Iris pigment epithelial cell (primary cell): ENCODE measurements at regions not wholly inside any gene's neighbourhood (a gene's known extent, or its start where the extent isn't known, plus 50 kb on each side); places are given as distances from the start of the nearest gene placed in this dataset.
A peak's percentile ranks its signal among the peaks of the same experiment; 100 is the strongest.
"Not testable (repeated sequence)": the region's sequence is repeated elsewhere in the genome, so short reads cannot be mapped to it uniquely, and the experiment has no call there.

Experiments used
- DNase-seq: peaks from one replicate; pipeline ENCODE4 v3.0.0-alpha.2; 2011; ENCODE audit warnings: low read depth

DNA sequence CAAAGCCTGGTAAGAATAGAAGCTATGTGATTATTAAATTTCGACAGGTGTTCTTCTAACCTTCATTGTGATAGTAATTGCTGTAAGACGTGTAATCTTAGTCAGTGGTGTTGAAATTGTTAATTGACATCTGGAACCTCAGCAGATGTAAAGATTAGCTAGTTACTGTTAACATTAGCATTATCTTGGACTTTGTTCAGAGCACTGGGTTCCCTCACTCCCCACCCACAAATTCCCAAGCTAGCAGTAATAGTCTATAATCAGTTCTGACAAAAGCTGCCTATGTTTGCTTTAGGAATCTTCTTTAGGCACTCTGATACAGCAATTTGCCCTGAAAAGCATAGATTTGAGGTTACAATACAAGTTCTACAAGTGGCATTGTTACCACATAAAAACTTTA is 233.7 kb downstream of the EN1 start:
- DNase-seq, result no peak

GRCh38 chr2:118611691-118612090 is 235.8 kb downstream of the EN1 start:
- no peak for DNase-seq

DNA sequence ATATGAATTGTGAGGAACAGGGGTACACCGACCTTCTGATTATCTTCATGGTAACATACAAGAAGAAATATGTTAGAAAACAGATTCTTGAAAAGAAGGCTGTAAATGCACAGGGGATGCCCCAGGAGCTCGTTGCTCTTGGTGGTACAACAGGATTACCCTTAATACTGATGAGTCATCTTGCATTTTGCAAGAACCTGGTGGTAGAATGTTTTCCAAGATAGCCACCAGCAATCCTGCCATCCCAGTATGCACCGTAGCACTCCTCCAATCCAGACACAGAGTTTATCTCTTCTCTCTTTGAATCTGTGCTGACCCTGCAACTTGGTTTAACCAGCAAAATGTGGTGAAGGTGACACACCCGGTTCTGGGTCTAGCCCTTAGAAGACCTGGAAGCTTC is 238.3 kb downstream of the EN1 start:
- peak; percentile 14 for DNase-seq

DNA sequence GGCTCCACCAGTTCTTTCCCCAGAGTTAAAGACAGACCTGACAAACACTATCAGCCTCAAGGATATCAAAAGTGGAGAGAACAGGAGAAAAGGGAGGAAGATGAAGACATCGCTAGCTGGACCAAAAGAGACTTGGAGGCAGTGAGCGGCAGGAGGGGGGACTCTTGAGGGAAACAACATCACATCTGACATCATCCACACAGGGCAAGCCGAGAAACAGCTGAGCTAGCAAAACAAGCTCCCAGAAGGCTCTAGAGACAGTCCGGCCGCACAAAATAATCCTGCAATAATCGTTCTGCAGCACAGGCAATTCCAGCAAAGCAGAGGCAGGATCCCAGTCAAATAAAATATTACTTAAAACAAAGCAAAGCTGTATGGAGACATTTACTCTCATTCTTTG is 239.8 kb downstream of the EN1 start:
- DNase-seq, result no peak

DNA sequence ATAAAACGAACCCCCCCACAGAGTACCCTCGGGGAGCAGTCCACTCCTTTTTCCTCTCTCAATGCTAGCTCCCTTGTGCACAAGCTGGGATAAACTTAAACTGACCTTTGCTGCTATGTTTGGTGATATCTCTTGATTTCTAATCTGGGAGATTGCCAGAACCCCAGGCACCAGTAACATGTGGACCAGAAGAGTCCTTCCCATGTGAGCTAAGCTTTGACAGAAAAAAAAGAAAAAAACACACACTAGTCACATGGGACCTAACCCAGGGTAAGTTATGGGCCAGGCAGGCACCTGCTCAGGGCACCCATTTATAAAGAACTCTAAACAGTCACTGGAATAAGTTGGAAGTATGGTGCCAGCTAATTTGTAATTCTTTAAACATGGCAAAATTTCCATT is 242.6 kb downstream of the EN1 start:
- DNase-seq, result no peak

DNA sequence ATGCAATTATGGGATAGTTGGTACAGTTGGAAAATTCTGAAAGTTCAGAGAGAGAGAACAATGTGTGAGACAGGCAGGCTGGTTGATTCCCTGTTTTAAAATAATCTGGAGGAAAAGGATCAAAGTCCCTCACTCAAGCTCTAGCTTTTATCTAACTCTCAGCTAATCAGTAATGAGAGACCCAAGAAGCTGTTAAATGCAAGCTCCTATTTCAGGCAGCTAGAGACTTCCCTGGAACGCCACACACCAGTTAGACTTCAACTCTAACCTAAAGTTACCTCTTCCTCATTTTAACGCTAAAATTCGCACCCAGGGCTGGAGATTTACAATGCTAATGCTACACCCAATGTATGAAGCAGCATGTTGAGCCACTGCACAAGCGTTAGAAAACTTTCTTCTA is 243.1 kb downstream of the EN1 start:
- DNase-seq, result no peak

DNA sequence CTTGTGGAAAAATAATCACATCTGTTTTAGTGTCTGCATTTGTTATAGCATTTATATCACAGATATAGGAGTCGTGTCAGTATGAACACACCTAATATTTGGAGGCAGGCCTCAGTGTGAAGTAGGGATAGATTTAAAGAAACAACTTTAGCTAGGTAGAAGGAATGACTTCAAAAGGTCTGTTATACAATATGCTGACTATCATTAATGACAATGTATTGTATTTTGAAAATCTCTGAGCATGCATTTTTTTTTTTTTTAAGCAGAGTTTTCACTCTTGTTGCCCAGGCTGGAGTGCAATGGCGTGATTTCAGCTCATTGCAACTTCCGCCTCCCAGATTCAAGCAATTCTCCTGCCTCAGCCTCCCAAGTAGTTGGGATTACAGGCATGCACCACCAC is 248.3 kb downstream of the EN1 start:
- no peak for DNase-seq

DNA sequence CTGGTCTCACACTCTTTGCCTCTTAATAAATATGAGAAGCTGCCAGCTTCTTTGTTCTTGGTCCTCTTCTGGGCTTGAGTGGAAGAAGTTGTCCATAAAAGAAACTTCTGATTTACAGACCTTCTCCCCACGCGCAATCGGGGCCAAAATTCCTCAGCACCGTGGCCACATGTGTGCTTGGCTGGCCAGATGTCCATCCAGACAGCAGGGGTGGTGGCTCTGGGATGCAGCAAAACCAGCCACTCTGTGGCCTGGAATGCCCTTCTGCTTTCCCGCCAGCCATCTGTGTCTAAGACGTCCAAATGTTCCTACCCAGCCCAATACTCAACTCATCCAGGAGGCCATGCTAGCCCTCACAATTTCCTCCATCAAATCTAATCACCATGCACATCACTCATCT is 250.8 kb downstream of the EN1 start:
- DNase-seq, result no peak

DNA sequence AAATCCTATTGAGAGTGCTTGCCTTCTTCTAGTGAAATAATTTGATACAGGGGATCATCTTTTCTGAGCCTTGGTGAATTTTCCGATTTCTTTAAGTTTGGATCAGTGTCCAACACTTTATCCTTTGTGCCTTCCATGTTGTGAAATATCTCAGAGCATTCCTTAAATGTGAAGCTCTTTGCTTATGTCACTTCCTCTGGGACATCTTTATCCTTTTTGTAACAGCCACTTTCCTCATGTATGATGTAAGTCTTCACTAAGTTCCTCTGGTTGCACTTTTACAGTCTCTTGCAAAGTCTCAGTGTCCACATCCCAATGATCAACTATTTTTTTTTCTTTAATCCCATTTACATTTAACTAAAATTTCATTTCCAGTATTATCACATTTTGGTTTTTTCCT is 254.2 kb downstream of the EN1 start:
- no peak for DNase-seq

- DNase-seq, result no peak
These were observed 256.2 kb downstream of the EN1 start for GRCh38 chr2:118591223-118591622.

DNA sequence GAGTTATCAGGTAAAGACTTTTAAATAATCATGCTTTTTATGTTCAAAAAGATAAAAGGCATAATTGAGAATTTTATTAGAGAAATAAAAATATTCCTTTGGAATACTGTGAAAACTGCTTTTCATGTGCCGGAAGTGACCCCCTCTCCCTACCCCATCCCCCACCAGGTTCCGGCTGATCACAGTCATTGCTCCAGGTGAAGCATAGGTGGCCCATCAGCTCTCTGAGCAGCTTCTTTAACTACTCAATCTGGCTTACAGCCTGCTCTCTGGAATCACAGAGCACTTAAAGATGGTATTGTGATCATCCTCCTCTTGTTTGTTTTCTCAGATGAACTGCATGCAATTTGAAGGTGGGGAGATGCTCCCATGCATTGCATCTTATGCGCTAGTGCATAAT is 257.7 kb downstream of the EN1 start:
- DNase-seq, result no peak

DNA sequence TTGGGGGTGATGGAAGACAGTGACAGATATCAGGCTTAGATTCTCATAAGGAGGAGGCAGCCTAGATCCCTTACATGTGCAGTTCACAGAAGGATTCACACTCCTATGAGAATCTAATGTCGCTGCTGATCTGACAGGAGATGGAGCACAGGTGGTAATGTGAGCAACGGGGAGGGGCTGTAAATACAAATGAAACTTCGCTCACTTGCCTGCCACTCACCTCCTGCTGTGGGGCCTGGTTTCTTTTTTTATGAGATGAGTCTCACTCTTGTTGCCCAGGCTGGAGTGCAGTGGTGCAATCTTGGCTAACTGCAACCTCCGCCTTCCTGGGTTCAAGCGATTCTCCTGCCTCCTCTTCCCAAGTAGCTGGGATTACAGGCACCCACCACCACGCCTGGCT is 258.6 kb downstream of the EN1 start:
- no peak for DNase-seq

GRCh38 chr2:118586312-118586711 is 261.1 kb downstream of the EN1 start:
- no peak for DNase-seq

DNA sequence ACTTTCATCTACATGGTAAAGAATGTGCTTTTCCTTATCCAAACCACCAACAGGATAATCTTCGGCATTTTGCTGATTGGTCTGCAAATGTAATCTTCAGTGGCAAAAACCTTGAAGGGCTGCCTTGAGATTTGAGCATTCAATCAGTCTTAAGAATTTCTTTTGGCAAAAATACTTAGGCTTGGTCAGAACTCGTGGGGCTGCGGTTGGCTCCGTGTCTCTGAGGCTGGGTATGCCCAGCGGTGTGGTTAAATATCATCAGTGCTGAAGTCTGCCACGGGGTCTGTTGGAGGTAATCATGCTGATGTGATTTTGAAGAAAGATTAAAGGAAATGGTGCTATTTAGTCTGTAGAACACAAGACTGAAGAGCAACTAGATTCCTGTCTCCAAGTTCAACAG is 262.6 kb downstream of the EN1 start:
- no peak for DNase-seq

DNA sequence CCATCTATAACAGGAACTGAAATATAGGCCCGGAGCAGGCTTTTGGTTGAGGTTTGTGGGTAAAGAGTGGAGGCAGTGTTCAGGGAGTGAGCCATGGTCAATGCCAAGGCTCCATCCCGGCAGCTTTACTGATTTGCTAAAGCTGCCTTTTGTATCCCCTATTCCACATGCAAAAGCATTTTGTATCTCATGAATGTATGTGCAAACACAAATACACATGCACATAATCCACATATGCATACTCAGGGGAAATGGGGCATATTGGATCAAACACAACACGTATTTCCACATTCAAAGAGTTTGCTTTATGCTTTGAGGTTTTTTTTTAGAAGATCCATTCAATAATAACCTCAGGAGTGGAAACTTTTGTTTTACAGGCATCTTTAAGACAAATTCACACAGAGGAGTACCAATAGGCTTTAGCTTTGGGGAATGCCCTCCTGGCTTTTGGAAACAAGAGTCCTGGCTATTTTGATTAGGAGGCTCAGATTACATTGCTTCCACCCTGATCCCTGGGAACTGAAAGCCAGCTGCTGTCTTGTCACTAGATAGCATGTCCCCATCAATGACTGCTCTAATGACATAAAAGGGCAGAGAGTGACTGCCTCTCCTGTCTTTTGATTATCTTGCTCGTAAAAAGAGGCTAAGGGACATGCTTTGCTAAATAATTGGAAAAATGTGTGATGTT is 263.2 kb downstream of the EN1 start:
- DNase-seq, result no peak

DNA sequence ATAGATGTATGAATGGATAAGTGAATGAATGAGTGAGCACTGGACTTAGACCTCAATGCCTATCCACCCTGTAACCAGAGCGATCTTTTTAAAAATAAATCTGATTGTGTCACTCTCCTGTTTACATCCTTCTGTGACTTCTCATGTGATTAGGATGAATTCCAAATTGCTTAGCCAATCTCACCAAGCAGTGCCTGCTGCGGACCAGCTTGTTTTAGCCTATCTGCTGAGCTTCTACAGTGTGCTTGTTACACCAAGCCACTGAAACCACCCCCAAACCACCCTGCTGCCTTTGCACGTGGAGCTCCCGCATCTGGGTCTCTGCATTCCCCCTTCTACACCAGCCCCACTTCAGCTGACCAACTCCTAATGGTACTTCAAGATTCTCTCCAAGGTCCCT is 265.4 kb downstream of the EN1 start:
- no peak for DNase-seq

DNA sequence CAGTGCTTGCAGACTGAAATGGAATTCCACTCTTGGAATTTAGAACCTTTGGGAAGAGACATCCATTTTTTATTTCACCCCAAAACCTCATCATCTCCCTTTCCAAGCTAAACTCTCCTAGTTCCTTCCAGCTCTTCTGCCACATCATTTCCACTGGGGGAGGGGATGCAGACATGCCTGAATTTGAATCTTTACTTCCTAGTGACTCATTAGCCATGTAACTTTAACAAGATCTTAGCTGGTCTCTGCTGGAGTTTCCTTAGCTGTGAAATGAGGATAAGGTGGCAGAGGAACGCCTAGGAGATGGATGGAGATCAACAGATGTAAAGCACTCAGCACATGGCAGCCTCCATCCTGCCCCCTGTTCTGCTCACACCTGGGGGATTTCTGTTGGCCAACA is 266.8 kb downstream of the EN1 start:
- DNase-seq, result peak; percentile 4

GRCh38 chr2:118580107-118580506 is 267.3 kb downstream of the EN1 start:
- DNase-seq, result no peak

DNA sequence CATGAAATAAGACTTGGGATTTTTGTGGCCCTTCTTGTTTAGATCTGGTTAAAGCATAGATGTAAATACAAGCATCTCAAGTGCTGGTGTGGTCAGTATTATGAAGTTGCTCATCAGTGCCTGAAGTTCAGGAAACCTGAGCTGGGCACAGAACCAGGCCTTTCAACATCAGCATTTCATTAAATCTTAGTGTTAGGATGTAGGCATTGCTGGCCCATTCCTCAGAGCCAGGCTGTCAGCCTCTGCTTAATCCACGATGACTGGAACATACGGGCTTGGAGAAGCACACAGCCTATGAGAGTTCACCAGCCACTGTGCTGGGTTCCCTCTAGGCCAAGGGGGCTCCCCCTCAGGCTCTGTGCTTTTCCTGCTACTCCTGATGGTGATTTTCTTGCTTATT is 270.2 kb downstream of the EN1 start:
- DNase-seq, result peak; percentile 2

DNA sequence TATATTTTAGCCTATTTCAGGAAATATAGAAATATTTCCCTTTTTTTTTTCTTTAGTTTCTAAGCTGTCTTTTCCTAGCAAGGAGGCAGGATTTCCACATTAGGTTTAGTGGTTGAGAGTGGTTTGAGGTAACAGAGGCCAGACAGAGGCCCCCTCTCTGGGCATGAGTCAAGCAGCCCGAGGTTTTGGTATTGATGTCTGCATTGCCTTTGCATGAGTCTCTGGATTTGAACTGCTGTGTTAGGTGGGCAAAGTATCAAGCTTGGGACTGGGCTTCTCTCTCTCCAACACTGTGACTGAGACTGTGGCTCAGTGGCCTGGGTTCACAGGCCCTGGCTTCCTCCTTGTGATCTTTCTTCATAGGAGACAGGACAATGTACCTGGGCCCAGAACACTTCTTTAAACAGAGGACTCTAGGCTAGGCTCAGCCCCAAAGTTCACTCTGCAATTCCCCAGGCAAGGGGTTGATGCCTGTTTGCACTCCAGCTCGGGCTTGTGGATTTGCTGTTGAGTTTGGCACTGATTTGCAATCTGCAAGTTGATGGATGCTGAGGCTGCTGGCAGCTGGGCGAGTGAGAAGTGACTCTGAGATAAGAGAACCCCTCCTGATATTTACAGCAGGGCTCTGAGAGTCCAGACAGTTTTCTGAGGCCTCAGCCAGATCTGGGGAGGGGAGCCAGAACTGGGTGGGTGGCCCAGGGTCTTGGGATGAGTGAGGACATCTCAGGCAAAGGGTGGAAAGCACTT is 271.2 kb downstream of the EN1 start:
- DNase-seq, result peak; percentile 2

DNA sequence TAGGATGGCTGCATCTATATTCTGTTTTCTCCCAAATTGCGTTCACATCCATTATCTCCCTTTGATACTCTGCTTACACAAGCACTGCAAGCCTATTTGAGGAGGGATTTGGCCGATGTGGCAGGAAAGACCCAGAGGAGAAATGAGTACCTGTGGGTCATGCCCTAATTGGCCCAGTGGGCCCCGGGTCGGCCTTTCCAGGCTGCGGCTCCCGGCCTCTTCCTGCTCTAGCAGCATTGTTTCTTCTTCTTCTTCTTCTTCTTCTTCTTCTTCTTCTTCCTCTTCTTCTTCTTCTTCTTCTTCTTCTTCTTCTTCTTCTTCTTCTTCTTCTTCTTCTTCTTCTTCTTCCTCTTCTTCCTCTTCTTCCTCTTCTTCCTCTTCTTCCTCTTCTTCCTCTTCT is 275.1 kb downstream of the EN1 start:
- not testable (repeated sequence) for DNase-seq

GRCh38 chr2:118569876-118570535 is 277.4 kb downstream of the EN1 start:
- no peak for DNase-seq

DNA sequence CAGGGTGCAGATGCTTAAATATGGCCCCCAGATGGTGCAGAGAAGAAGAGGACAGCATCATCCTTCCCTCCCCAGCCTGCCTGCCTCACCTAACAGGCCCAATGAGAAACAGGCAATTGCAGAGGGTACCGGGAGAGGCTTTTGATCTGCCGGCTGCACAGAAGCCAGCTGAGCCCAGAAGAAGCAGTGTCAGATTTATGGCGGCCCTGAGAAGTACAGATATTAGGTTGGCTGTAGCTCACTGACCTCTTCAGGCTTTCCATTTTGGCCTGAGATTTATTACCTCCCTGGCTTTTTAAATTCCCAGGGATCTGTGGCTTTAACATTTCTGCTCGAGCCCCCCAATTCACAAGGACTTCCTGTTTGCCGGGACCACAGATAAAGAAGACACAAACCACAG is 278.7 kb downstream of the EN1 start:
- DNase-seq, result no peak
